Retinal pigment epithelial cell (primary cell): ENCODE measurements at regions not wholly inside any gene's neighbourhood (a gene's known extent, or its start where the extent isn't known, plus 50 kb on each side); places are given as distances from the start of the nearest gene placed in this dataset.

Experiments used
- DNase-seq: peaks from one replicate; pipeline ENCODE4 v3.0.0-alpha.2; 2010; ENCODE audit warnings: low read depth
- H3K4me3 ChIP-seq: 2 replicates; pipeline ENCODE4 v1.5.1; 2011; ENCODE audit warnings: mild to moderate bottlenecking, low read length, control low read depth, moderate library complexity
- CTCF ChIP-seq: conservative IDR thresholded peaks from 2 replicates; pipeline ENCODE4 v1.5.1; 2011; ENCODE audit warnings: low read depth, low read length, control low read depth, inconsistent platforms

DNA sequence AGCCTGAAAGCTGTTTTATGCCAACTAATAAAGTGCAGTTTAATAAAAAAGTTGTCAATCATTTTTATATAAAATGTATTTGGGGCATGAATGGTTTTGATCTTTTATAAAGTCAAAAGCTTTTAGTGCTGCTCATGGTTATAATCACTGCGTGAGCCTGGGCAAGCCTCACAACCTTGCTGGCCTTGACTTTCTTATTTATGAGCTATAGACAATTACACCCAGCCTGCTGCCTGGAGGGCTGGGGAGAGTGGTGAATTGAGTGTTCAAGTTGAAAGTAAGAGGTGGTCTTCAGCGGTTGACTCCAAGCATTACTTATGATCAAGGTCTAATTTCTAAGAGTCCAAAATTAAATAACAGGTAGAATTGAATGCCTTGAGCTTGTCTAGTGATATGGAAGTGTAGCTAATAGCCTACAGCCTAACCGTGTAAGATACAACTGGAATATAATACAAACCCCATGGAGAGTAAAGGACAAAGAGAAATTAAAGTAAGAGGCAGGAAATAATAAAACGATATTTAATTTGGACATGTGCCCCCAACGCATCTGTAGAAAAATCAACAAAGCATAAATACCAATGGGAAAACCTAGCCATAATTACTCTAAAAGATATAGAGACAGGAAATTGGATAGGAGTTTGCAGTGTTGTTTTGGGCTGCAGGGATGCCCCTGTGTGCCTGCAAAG, 106.0 kb upstream of the CYP1B1 start:
- no peak overlapping the region for H3K4me3 ChIP-seq
- no peak for TF ChIP-seq CTCF
- DNase-seq, result no peak

- DNase-seq, result no peak
- H3K4me3 ChIP-seq, result no peak overlapping the region
- TF ChIP-seq CTCF, result no peak
Observed at GRCh38 chr2:38180754-38181153, 104.8 kb upstream of the CYP1B1 start.

GRCh38 chr2:38178556-38179419, 102.8 kb upstream of the CYP1B1 start:
- H3K4me3 ChIP-seq, result no peak overlapping the region
- no peak for DNase-seq
- no peak for TF ChIP-seq CTCF

DNA sequence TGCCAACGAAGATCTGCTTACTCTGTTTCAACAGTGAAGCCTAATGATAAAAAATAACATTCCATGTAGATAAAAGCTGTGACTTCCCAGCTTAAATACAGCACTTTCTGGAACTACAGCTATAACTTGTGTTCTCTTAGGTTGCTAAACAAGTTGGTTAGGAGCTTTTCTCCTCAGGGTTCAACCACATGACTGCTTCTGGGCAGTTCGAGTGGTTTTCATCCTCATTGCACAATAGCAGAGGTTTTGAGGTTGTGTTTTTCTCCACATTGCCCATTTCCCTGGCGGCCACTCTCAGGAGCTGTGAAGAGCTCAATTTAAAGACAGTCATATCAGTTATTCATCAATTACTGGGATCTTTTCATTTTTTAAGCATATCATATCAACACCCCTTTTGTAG, 102.2 kb upstream of the CYP1B1 start:
- no peak for DNase-seq
- H3K4me3 ChIP-seq, result no peak overlapping the region
- TF ChIP-seq CTCF, result no peak

DNA sequence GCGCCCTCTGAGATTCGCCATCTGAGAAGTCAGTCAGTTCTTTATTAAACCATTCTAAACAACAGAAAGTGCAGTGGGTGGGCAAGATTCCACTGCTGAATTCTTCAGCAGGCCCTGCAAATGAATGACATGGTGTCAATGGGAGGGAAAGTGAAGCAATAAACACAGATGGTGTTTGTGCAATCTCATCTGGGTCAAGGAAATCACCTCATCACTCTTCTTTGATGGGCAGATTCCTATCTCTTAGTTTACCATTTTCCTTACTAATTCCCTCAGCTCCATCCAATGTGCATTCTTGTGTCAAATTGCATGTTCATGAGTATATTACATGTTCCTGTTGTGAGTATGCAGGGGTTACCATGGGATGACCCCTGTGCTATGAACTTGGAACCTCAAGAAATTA, 100.7 kb upstream of the CYP1B1 start:
- no peak overlapping the region for H3K4me3 ChIP-seq
- no peak for DNase-seq
- no peak for TF ChIP-seq CTCF

DNA sequence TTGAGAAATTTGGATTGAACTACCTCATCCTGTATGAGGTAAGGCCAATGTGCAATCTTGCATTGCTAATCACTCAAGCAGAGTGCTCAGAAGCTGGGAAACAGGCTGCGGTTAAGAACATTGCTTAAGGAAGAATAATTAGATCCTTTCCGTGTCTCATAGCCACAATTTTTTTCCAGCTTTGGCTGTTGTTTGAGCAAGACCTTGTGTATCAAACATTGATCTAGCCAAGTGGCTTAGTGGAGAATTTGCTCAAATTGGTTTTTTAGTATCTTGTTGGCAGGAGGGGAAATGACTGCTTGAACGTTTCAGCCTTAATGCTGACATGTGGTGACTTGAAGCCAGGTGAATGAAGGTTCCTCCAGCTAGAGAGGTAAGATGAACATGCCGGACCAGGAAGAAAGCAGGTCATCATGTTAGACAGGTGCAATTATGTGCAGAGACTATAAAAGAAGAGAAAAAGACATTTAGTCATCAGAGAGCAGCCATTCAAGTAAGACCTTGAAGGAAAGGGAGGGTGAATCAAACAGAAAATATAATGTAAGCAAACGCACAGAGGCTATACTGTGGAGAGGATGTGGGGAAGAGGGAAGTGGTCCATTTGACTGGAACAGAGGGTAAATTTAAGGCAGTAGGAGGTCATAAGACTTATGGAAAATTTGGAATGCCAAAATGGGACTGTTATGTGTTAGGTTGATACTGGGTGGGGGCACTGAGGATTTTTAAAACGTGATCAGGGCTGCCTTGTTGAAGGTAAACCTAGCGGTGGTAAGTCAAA, 98.9 kb upstream of the CYP1B1 start:
- peak; percentile 95 for DNase-seq
- H3K4me3 ChIP-seq, result no peak overlapping the region
- no peak for TF ChIP-seq CTCF
